H9 (cell line): ENCODE measurements at regions not wholly inside any gene's neighbourhood (a gene's known extent, or its start where the extent isn't known, plus 50 kb on each side); places are given as distances from the start of the nearest gene placed in this dataset.

Experiments
- DNase-seq: peaks from one replicate; pipeline ENCODE4 v3.0.0-alpha.2; 2017
- H2AFZ ChIP-seq: one replicate; pipeline ENCODE4 v1.6.1; 2013; ENCODE audit warnings: mild to moderate bottlenecking, low read length, control low read depth, moderate library complexity
- H2AK5ac ChIP-seq: 2 replicates; pipeline ENCODE4 v1.6.1; 2013; ENCODE audit warnings: low read length, control low read depth, mixed read lengths; ENCODE audit not compliant: insufficient read length
- H2BK120ac ChIP-seq: one replicate; pipeline ENCODE4 v1.6.1; 2013; ENCODE audit warnings: low read depth, mild to moderate bottlenecking, low read length, control low read depth, inconsistent platforms; ENCODE audit not compliant: poor library complexity, severe bottlenecking
- H2BK12ac ChIP-seq: 2 replicates; pipeline ENCODE4 v1.6.1; 2013; ENCODE audit warnings: low read length, control low read depth, mixed read lengths, low read depth; ENCODE audit not compliant: insufficient read length
- H2BK15ac ChIP-seq: 2 replicates; pipeline ENCODE4 v1.6.1; 2013; ENCODE audit warnings: low read depth, low read length, control low read depth
- H2BK20ac ChIP-seq: one replicate; pipeline ENCODE4 v1.6.1; 2013; ENCODE audit warnings: low read depth, mild to moderate bottlenecking, low read length, control low read depth, inconsistent platforms; ENCODE audit not compliant: poor library complexity, severe bottlenecking
- H2BK5ac ChIP-seq: 2 replicates; pipeline ENCODE4 v1.6.1; 2013; ENCODE audit warnings: low read length, control low read depth, mixed read lengths; ENCODE audit not compliant: insufficient read length
- H3K14ac ChIP-seq: 2 replicates; pipeline ENCODE4 v1.6.1; 2013; ENCODE audit warnings: low read length, control low read depth; ENCODE audit not compliant: insufficient read depth
- H3K18ac ChIP-seq: 2 replicates; pipeline ENCODE4 v1.6.1; 2013; ENCODE audit warnings: low read depth, mild to moderate bottlenecking, mixed read lengths, low read length, control low read depth; ENCODE audit not compliant: insufficient read length
- H3K23ac ChIP-seq: 2 replicates; pipeline ENCODE4 v1.6.1; 2013; ENCODE audit warnings: low read length, control low read depth, mixed read lengths, low read depth; ENCODE audit not compliant: insufficient read length
- H3K23me2 ChIP-seq: 2 replicates; pipeline ENCODE4 v1.6.1; 2013; ENCODE audit warnings: low read depth, mild to moderate bottlenecking, mixed read lengths, low read length, control low read depth; ENCODE audit not compliant: insufficient read length, poor library complexity, severe bottlenecking
- H3K27ac ChIP-seq: 2 replicates; pipeline ENCODE4 v1.5.1; 2013; ENCODE audit warnings: low read length, control low read depth, mixed read lengths, low read depth; ENCODE audit not compliant: insufficient read length
- H3K27me3 ChIP-seq: 2 replicates; pipeline ENCODE4 v1.6.1; 2013; ENCODE audit warnings: low read length, control low read depth, inconsistent platforms; ENCODE audit not compliant: insufficient read depth
- H3K4ac ChIP-seq: 2 replicates; pipeline ENCODE4 v1.6.1; 2013; ENCODE audit warnings: low read depth, mild to moderate bottlenecking, control low read depth, inconsistent platforms, low read length, moderate library complexity
- H3K4me1 ChIP-seq: 2 replicates; pipeline ENCODE4 v1.6.1; 2013; ENCODE audit warnings: low read length, control low read depth, inconsistent platforms; ENCODE audit not compliant: insufficient read depth
- H3K4me2 ChIP-seq: 2 replicates; pipeline ENCODE4 v1.6.1; 2013; ENCODE audit warnings: low read length, control low read depth, mixed read lengths; ENCODE audit not compliant: insufficient read length, insufficient read depth
- H3K56ac ChIP-seq: 2 replicates; pipeline ENCODE4 v1.6.1; 2013; ENCODE audit warnings: low read depth, mild to moderate bottlenecking, mixed read lengths, low read length, control low read depth; ENCODE audit not compliant: insufficient read length
- H3K79me1 ChIP-seq: 2 replicates; pipeline ENCODE4 v1.6.1; 2013; ENCODE audit warnings: low read depth, mild to moderate bottlenecking, moderate library complexity, low read length, control low read depth, inconsistent platforms; ENCODE audit not compliant: insufficient read depth, poor library complexity, severe bottlenecking
- H3K79me2 ChIP-seq: 2 replicates; pipeline ENCODE4 v1.6.1; 2013; ENCODE audit warnings: low read length, control low read depth, inconsistent platforms; ENCODE audit not compliant: insufficient read depth
- H3K9ac ChIP-seq: 2 replicates; pipeline ENCODE4 v1.6.1; 2013; ENCODE audit warnings: low read length, control low read depth, mixed read lengths; ENCODE audit not compliant: insufficient read length; ENCODE audit errors: extremely low read depth
- H3K9me3 ChIP-seq: one replicate; pipeline ENCODE4 v1.6.1; 2013; ENCODE audit warnings: low read depth, low read length, inconsistent platforms; ENCODE audit not compliant: control insufficient read depth
- H3T11ph ChIP-seq: one replicate; pipeline ENCODE4 v1.6.1; 2013; ENCODE audit warnings: mild to moderate bottlenecking, low read length, control low read depth, inconsistent platforms
- H4K20me1 ChIP-seq: one replicate; pipeline ENCODE4 v1.6.1; 2013; ENCODE audit not compliant: control insufficient read depth, insufficient read length, insufficient read depth
- H4K5ac ChIP-seq: 2 replicates; pipeline ENCODE4 v1.6.1; 2013; ENCODE audit warnings: low read depth, mild to moderate bottlenecking, mixed read lengths, low read length, control low read depth; ENCODE audit not compliant: insufficient read length
- H4K8ac ChIP-seq: replicated peaks from 2 replicates; pipeline ENCODE4 v1.6.1; 2013; ENCODE audit warnings: low read length, control low read depth, mixed read lengths, low read depth; ENCODE audit not compliant: insufficient read length
- H4K91ac ChIP-seq: 2 replicates; pipeline ENCODE4 v1.6.1; 2013; ENCODE audit warnings: low read depth, mild to moderate bottlenecking, moderate library complexity, mixed read lengths, low read length, control low read depth; ENCODE audit not compliant: insufficient read length
- H3K27ac Mint-ChIP-seq, 3 experiments: 2 replicates in 2 of 3; 3 replicates in 1 of 3; pipeline ENCODE4 v1.8.0; 2020 to 2021; ENCODE audit warnings: mixed read lengths in 3 of 3, mild to moderate bottlenecking in 1 of 3, moderate library complexity in 1 of 3
- H3K27me3 Mint-ChIP-seq: 2 replicates; pipeline ENCODE4 v1.8.0; 2021; ENCODE audit warnings: low read depth, mild to moderate bottlenecking, moderate library complexity, mixed read lengths
- H3K36me3 Mint-ChIP-seq, 3 experiments: 2 replicates in 2 of 3; 3 replicates in 1 of 3; pipeline ENCODE4 v1.8.0; 2020 to 2021; ENCODE audit warnings: low read depth in 3 of 3, mixed read lengths in 3 of 3; ENCODE audit not compliant: insufficient read depth in 1 of 3
- H3K4me1 Mint-ChIP-seq, 2 experiments: 2 replicates each; pipeline ENCODE4 v1.8.0; 2020; ENCODE audit warnings: mixed read lengths in 2 of 2
- H3K4me3 Mint-ChIP-seq, 2 experiments: 2 replicates in 1 of 2; 3 replicates in 1 of 2; pipeline ENCODE4 v1.8.0; 2020 to 2021; ENCODE audit warnings: mild to moderate bottlenecking in 2 of 2, mixed read lengths in 2 of 2, moderate library complexity in 1 of 2
- H3K9me3 Mint-ChIP-seq, 2 experiments: 2 replicates in 1 of 2; 3 replicates in 1 of 2; pipeline ENCODE4 v1.8.0; 2020; ENCODE audit warnings: mild to moderate bottlenecking in 2 of 2, mixed read lengths in 2 of 2, moderate library complexity in 1 of 2
- CTCF ChIP-seq: fragments of 200-600 bp; sonication (generic); conservative IDR thresholded peaks from 3 replicates; pipeline ENCODE4 v1.8.0; 2021; ENCODE audit warnings: antibody characterized with exemption, mild to moderate bottlenecking
- WGBS: extraction: QIAGEN DNeasy Blood & Tissue Kit; methylation state at CpG from one replicate; pipeline ENCODE4 v1.1.7; 2013; ENCODE audit warnings: missing lambda C conversion rate, low lambda C conversion rate, mixed read lengths; ENCODE audit not compliant: insufficient read length; ENCODE audit errors: extremely low coverage; 5-methylcytosine and 5-hydroxymethylcytosine counted together

- no peak overlapping the region for H2BK12ac ChIP-seq
- no peaks in the 10 kb centered on the region for H3K79me1 ChIP-seq
- no CpG with 5 or more reads among the region's 3 CpGs for WGBS
- H3K56ac ChIP-seq = no peak overlapping the region
- Mint-ChIP-seq H3K36me3 (no peaks in the 10 kb centered on the region; a peak in 1 of 7 replicates), H3K27me3 (no peaks in the 10 kb centered on the region), H3K9me3 (no peaks in the 10 kb centered on the region), H3K4me3 (no peak overlapping the region), H3K4me1 (peaks cover 8 to 18% of the 10 kb centered on the region in 2 experiments), H3K27ac (no peak overlapping the region)
- no peak overlapping the region for H2BK20ac ChIP-seq
- no peak overlapping the region for H3K18ac ChIP-seq
- H4K91ac ChIP-seq = no peak overlapping the region
- H3T11ph ChIP-seq = no peak overlapping the region
- H2BK15ac ChIP-seq = no peak overlapping the region
- H3K4ac ChIP-seq = no peak overlapping the region
- no peaks in the 10 kb centered on the region for H3K9me3 ChIP-seq
- no peak for TF ChIP-seq CTCF
- H3K14ac ChIP-seq = no peak overlapping the region
- no peak for DNase-seq
- no peak overlapping the region for H2BK120ac ChIP-seq
- no peak overlapping the region for H3K27ac ChIP-seq
- H4K8ac ChIP-seq = no peak overlapping the region
- H2AFZ ChIP-seq = no peak overlapping the region
- no peak overlapping the region for H4K5ac ChIP-seq
- no peaks in the 10 kb centered on the region for H3K27me3 ChIP-seq
- H2BK5ac ChIP-seq = no peak overlapping the region
- no peak overlapping the region for H3K9ac ChIP-seq
- H4K20me1 ChIP-seq = no peaks in the 10 kb centered on the region
- no peaks in the 10 kb centered on the region for H3K79me2 ChIP-seq
- H2AK5ac ChIP-seq = no peak overlapping the region
- H3K4me1 ChIP-seq = peaks cover 3% of the 10 kb centered on the region; the same call in 1 of the 2 replicates
- no peaks in the 10 kb centered on the region for H3K23me2 ChIP-seq
- no peak overlapping the region for H3K23ac ChIP-seq
- no peak overlapping the region for H3K4me2 ChIP-seq
Measured at GRCh38 chr6:104573350-104573749, 286.4 kb downstream of the HACE1 start.
